ENCODE measurements at regions not wholly inside any gene's neighbourhood (a gene's known extent, or its start where the extent isn't known, plus 50 kb on each side); places are given as distances from the start of the nearest gene placed in this dataset.

DNA sequence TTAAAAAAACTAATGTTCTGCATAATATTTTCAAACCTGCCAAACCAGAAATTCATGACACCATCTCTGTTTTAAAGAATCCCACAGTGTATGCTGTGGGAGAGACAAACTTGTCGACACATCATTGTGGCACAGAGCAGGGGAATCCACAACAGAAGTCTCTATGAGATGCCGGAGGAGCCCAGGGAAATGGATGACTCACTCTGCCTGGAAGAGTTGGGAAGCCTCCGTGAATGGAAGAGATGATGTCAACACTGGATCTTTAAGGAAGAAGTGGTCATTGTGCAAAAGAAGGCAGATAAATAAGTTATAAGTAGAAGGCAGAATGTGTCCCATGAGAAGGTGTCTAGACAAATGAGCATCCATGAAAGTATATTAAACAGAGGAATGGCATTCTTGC is 595.1 kb downstream of the RAB28 start:
- TF ChIP-seq POLR2AphosphoS5 (IDR thresholded peaks at IDR 0.05; ENCODE audit: low read depth, low read length), result no peak
- TF ChIP-seq, protein P1, sequence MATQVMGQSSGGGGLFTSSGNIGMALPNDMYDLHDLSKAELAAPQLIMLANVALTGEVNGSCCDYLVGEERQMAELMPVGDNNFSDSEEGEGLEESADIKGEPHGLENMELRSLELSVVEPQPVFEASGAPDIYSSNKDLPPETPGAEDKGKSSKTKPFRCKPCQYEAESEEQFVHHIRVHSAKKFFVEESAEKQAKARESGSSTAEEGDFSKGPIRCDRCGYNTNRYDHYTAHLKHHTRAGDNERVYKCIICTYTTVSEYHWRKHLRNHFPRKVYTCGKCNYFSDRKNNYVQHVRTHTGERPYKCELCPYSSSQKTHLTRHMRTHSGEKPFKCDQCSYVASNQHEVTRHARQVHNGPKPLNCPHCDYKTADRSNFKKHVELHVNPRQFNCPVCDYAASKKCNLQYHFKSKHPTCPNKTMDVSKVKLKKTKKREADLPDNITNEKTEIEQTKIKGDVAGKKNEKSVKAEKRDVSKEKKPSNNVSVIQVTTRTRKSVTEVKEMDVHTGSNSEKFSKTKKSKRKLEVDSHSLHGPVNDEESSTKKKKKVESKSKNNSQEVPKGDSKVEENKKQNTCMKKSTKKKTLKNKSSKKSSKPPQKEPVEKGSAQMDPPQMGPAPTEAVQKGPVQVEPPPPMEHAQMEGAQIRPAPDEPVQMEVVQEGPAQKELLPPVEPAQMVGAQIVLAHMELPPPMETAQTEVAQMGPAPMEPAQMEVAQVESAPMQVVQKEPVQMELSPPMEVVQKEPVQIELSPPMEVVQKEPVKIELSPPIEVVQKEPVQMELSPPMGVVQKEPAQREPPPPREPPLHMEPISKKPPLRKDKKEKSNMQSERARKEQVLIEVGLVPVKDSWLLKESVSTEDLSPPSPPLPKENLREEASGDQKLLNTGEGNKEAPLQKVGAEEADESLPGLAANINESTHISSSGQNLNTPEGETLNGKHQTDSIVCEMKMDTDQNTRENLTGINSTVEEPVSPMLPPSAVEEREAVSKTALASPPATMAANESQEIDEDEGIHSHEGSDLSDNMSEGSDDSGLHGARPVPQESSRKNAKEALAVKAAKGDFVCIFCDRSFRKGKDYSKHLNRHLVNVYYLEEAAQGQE (IDR thresholded peaks at IDR 0.05; ENCODE audit: insufficient read depth in 1 of 2, low read depth in 2 of 2, low read length in 2 of 2), result no peak
